Right lobe of liver (tissue), 6 donors: ENCODE measurements at regions not wholly inside any gene's neighbourhood (a gene's known extent, or its start where the extent isn't known, plus 50 kb on each side); places are given as distances from the start of the nearest gene placed in this dataset.

Source experiments
- ATAC-seq, 4 donors: fragments of 200-7000 bp; cut with Tn5 transposase; one replicate each; pipeline ENCODE4 v1.9.1; 2020; ENCODE audit warnings: mild to moderate bottlenecking in 4 of 4, moderate library complexity in 4 of 4
- DNase-seq, 3 donors: peaks; one replicate each; pipeline ENCODE4 v3.0.0-alpha.2; 2020
- H3K27ac ChIP-seq, 3 donors: fragments of 200-600 bp; one replicate each; pipeline ENCODE4 v1.8.0; 2022
- H3K27me3 ChIP-seq, 2 donors: fragments of 200-600 bp; one replicate each; pipeline ENCODE4 v1.8.0; 2022
- H3K36me3 ChIP-seq, 4 donors: fragments of 200-600 bp; sonication (generic) in 1 of 4; one replicate each; pipeline versions ENCODE4 v1.5.1 to v1.8.0; 2017 to 2022; ENCODE audit warnings: control low read depth in 1 of 4
- H3K4me1 ChIP-seq, 4 donors: fragments of 200-600 bp; sonication (generic) in 1 of 4; one replicate each; pipeline versions ENCODE4 v1.5.1 to v1.8.0; 2017 to 2022; ENCODE audit warnings: control low read depth in 1 of 4
- H3K4me3 ChIP-seq, 3 donors: fragments of 200-600 bp; one replicate each; pipeline ENCODE4 v1.8.0; 2022
- H3K9me3 ChIP-seq, 4 donors: fragments of 200-600 bp; sonication (generic) in 1 of 4; one replicate each; pipeline versions ENCODE4 v1.5.1 to v1.8.0; 2017 to 2022; ENCODE audit warnings: control low read depth in 1 of 4
- CTCF ChIP-seq, 4 donors: fragments of 200-600 bp in 3 of 4; fragments of 450-650 bp in 1 of 4; IDR thresholded peaks; one replicate each; pipeline versions ENCODE4 v1.5.1 to v1.8.0; 2016 to 2022; ENCODE audit warnings: antibody characterized with exemption in 4 of 4, mild to moderate bottlenecking in 2 of 4
- POLR2A ChIP-seq: fragments of 450-650 bp; IDR thresholded peaks from one replicate; pipeline ENCODE4 v1.6.1; 2017; ENCODE audit warnings: antibody characterized with exemption, mild to moderate bottlenecking
- WGBS: methylation state at CpG from one replicate; pipeline ENCODE4 v1.1.6; 2018; ENCODE audit warnings: low coverage, low lambda C conversion rate; ENCODE audit not compliant: insufficient coverage; ENCODE audit errors: missing lambda C conversion rate; 5-methylcytosine and 5-hydroxymethylcytosine counted together
- intact Hi-C, 2 donors: fragments of 100-400 bp; cut with DNase I; formaldehyde crosslinking; loops; one replicate each; pipeline versions ENCODE4 v1.11.2 to v1.14.1; 2022
- donor health status: DM: no; HTN: yes; CAD: no.
- donor health status: DM: no; HTN: no; CAD: no.
- donor health status: DM: no; HTN: no; CAD: no.
- donor health status: DM: no; HTN: yes; CAD: no.
- donor health status: DM: no; HTN: yes; CAD: no.

DNA sequence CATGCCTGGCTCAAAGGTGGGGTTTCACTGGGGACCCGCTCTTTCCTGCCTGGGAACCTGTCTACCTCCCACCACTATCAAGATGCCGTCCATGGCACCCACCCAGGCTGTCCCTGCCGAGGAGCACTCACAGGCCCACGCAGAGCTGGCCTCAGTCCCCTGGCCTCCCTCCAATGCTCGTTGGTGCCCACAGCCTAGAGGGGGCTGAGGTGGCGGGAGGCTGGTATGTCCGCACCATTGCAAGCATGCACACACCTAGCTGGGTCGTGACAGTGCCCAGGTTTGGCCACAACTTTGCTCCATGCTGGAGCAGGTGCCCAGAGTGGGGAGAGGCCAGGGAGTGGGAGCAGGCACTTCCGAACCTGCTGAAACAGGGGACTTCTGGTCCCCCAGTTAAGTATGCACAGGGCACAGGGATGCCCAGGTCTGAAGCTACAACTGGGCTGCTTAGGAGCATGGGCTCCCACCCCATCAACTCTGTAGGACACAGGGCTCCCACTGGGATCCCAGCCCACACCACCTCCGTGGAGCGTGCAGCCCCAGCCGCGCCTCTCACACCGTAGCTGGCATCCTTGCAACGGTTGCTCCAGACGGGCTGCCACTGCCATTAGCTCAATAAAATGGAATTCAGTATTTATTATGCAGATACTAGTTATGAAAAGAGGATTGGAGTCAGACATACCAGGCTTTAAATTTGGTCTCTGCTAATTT lies 1376.1 kb upstream of the TENM3 start:
- ATAC-seq = peak in 1 of 4 donors; percentile 33
- no peaks in the 10 kb centered on the region for H3K36me3 ChIP-seq
- H3K4me3 ChIP-seq = no peak overlapping the region
- no peaks in the 10 kb centered on the region for H3K9me3 ChIP-seq
- no peaks in the 10 kb centered on the region for H3K27me3 ChIP-seq
- no peaks in the 10 kb centered on the region for H3K4me1 ChIP-seq
- no peak overlapping the region for H3K27ac ChIP-seq
- 69% methylated on average over 4 of the region's 16 CpGs for WGBS
- TF ChIP-seq CTCF (IDR thresholded peaks at IDR 0.05) (no peak), POLR2A (no peak)
- no peak for DNase-seq
- intact Hi-C loops = no loop called here

GRCh38 chr4:180870623-180871022 lies 1372.6 kb upstream of the TENM3 start:
- intact Hi-C loops = no loop called here
- ATAC-seq = no peak
- Histone ChIP-seq H3K27me3 (no peaks in the 10 kb centered on the region), H3K4me3 (no peak overlapping the region), H3K27ac (no peak overlapping the region), H3K9me3 (no peaks in the 10 kb centered on the region), H3K36me3 (no peaks in the 10 kb centered on the region), H3K4me1 (no peaks in the 10 kb centered on the region)
- no peak for DNase-seq
- WGBS = 26% methylated on average over 2 of the region's 2 CpGs
- TF ChIP-seq CTCF (IDR thresholded peaks at IDR 0.05) = no peak
- TF ChIP-seq POLR2A = no peak

DNA sequence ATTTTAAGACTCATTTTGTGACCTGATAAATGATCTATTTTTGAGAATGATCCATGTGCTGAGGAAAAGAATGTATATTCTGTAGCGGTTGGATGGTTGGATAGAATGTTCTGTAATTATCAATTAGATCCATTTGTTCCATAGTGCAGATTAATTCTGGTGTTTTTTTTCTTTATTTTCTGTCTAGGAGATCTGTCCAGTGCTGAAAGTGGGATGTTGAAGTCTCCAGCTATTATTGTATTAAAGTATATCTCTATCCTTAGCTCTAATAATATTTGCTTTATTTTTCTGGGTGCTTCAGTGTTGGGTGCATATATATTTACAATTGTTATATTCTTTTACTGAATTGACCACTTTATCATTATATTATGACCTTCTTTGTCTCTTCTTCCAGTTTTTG lies 1344.9 kb upstream of the TENM3 start:
- Histone ChIP-seq H3K4me1 (no peaks in the 10 kb centered on the region), H3K9me3 (no peaks in the 10 kb centered on the region), H3K27me3 (no peaks in the 10 kb centered on the region), H3K36me3 (no peaks in the 10 kb centered on the region), H3K27ac (no peak overlapping the region), H3K4me3 (no peak overlapping the region)
- ATAC-seq = no peak
- intact Hi-C loops = no loop called here
- no peak for DNase-seq
- WGBS = 0% methylated on average over 1 of the region's 1 CpG
- no peak for TF ChIP-seq CTCF (IDR thresholded peaks at IDR 0.05)
- TF ChIP-seq POLR2A = no peak

GRCh38 chr4:180900781-180901180 lies 1342.4 kb upstream of the TENM3 start:
- intact Hi-C loops = no loop called here
- no peaks in the 10 kb centered on the region for H3K9me3 ChIP-seq
- ATAC-seq (no peak), DNase-seq (no peak)
- H3K27ac ChIP-seq = no peak overlapping the region
- H3K4me3 ChIP-seq = no peak overlapping the region
- H3K36me3 ChIP-seq = no peaks in the 10 kb centered on the region
- TF ChIP-seq CTCF (IDR thresholded peaks at IDR 0.05) = no peak
- no peak for TF ChIP-seq POLR2A
- no peaks in the 10 kb centered on the region for H3K4me1 ChIP-seq
- no peaks in the 10 kb centered on the region for H3K27me3 ChIP-seq
- WGBS = 50% methylated on average over 1 of the region's 4 CpGs
